Progenitor cell of endocrine pancreas (in vitro differentiated cells): ENCODE measurements at regions not wholly inside any gene's neighbourhood (a gene's known extent, or its start where the extent isn't known, plus 50 kb on each side); places are given as distances from the start of the nearest gene placed in this dataset.
"Not testable (repeated sequence)": the region's sequence is repeated elsewhere in the genome, so short reads cannot be mapped to it uniquely, and the experiment has no call there.

ENCODE experiments used
- DNase-seq: peaks from one replicate; pipeline ENCODE4 v3.0.0; 2021; ENCODE audit warnings: low spot score; ENCODE audit not compliant: unreplicated experiment
- H3K27ac Mint-ChIP-seq: 2 replicates; pipeline ENCODE4 v1.8.0; 2021; ENCODE audit warnings: mild to moderate bottlenecking, moderate library complexity, mixed read lengths
- H3K27me3 Mint-ChIP-seq: 2 replicates; pipeline ENCODE4 v1.8.0; 2021; ENCODE audit warnings: mixed read lengths
- H3K36me3 Mint-ChIP-seq: 2 replicates; pipeline ENCODE4 v1.8.0; 2022; ENCODE audit warnings: mixed read lengths; ENCODE audit not compliant: insufficient read depth
- H3K4me1 Mint-ChIP-seq: 2 replicates; pipeline ENCODE4 v1.8.0; 2021; ENCODE audit warnings: low read depth, mixed read lengths
- H3K4me3 Mint-ChIP-seq: 2 replicates; pipeline ENCODE4 v1.8.0; 2021; ENCODE audit warnings: low read depth, mild to moderate bottlenecking, moderate library complexity, mixed read lengths
- H3K9me3 Mint-ChIP-seq: 2 replicates; pipeline ENCODE4 v1.8.0; 2021; ENCODE audit warnings: low read depth, mixed read lengths
- TF ChIP-seq, protein P1 (sequence below): fragments of 200-600 bp; sonication (generic); IDR thresholded peaks from one replicate; pipeline ENCODE4 v1.5.0; 2021; ENCODE audit warnings: antibody characterized with exemption, mild to moderate bottlenecking; ENCODE audit not compliant: unreplicated experiment

DNA sequence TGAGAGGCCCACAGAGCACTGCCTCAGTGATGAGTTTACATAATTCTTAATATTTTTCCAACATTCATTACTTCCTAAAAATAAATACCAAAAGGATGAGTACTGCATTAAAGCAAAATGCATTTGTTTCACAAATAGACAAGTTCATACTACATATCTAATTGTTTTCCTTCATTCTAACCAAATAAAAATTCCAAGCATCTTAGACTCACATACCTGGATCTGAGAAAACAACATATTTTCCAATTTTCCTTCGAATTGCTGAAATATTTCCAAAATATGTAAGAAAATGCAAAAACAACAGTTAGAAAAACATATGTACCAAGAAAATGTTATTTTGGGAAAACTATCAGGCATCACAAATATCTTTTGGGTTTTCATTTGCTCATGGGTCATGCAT lies 127.9 kb upstream of the CEP126 start:
- peaks cover 14% of the 10 kb centered on the region for H3K9me3 Mint-ChIP-seq
- no peaks in the 10 kb centered on the region for H3K27me3 Mint-ChIP-seq
- H3K4me3 Mint-ChIP-seq: no peak overlapping the region
- H3K27ac Mint-ChIP-seq: no peak overlapping the region
- peaks cover 2% of the 10 kb centered on the region for H3K4me1 Mint-ChIP-seq
- TF ChIP-seq, protein P1, sequence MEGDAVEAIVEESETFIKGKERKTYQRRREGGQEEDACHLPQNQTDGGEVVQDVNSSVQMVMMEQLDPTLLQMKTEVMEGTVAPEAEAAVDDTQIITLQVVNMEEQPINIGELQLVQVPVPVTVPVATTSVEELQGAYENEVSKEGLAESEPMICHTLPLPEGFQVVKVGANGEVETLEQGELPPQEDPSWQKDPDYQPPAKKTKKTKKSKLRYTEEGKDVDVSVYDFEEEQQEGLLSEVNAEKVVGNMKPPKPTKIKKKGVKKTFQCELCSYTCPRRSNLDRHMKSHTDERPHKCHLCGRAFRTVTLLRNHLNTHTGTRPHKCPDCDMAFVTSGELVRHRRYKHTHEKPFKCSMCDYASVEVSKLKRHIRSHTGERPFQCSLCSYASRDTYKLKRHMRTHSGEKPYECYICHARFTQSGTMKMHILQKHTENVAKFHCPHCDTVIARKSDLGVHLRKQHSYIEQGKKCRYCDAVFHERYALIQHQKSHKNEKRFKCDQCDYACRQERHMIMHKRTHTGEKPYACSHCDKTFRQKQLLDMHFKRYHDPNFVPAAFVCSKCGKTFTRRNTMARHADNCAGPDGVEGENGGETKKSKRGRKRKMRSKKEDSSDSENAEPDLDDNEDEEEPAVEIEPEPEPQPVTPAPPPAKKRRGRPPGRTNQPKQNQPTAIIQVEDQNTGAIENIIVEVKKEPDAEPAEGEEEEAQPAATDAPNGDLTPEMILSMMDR: no peak
- DNase-seq: no peak
- peaks cover 2% of the 10 kb centered on the region for H3K36me3 Mint-ChIP-seq

DNA sequence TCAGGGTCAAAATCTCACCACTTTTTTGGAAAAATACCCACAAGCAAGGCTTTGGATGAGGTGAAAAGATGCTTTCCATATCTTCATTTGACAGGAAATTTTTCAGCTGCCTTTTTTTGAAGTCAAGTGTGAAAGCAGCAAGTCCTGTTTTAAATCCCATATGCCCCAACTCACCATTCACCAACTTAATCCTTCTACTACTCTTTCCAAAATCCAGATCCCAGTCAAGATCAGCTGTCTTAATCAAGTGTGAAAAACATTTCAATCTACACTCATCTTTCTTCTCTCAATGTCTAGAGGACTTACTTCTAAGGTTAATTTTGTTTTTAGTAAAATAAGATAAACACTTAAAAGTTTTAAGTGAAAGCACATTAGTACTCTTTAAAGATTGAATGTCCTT lies 128.4 kb upstream of the CEP126 start:
- peaks cover 2% of the 10 kb centered on the region for H3K36me3 Mint-ChIP-seq
- peaks cover 19% of the 10 kb centered on the region for H3K9me3 Mint-ChIP-seq

DNA sequence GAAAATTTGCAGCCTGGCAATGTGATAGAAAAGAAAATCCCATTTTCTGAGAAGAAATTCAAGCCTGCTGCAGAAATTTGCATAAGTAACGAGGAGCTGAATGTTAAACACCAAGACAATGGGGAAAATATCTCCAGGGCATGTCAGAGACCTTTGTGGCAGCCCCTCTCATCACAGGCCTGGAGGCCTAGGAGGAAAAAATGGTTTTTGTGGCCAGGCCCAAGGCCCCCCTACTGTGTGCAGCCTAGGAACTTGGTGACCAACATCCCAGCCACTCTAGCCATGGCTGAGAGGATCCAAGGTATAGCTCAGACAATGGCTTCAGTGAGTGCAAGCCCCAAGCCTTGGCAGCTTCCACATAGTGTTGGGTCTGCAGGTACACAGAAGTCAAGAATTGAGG lies 135.6 kb upstream of the CEP126 start:
- not testable (repeated sequence) for H3K4me1 Mint-ChIP-seq, H3K27ac Mint-ChIP-seq, DNase-seq, H3K4me3 Mint-ChIP-seq, H3K36me3 Mint-ChIP-seq, H3K27me3 Mint-ChIP-seq
- peaks cover 38% of the 10 kb centered on the region for H3K9me3 Mint-ChIP-seq

More for the DNA sequence above, 128.4 kb upstream of the CEP126 start:
- Mint-ChIP-seq H3K4me1 (peaks cover 2% of the 10 kb centered on the region), H3K27ac (no peak overlapping the region), H3K4me3 (no peak overlapping the region), H3K27me3 (no peaks in the 10 kb centered on the region)
- no peak for DNase-seq
- TF ChIP-seq, protein P1: no peak

DNA sequence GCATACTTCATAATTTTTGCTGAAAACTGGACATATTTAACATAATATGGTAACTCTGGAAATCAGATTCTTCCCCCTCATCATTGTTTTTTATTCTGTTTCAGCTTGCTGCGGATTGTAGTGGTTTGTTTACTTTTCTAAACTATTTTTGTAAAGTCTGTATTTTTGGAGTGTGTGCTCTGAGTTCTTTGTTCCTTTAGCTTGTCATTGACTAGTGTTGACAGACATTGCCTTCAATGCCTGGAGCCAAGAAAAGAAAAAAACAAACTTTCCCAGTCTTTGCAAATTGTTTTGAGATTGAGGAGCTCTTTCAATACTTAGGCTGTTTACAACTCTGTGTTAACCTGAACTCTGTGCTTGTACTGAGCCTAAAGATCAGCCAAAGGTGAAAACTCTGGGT lies 137.3 kb upstream of the CEP126 start:
- peaks cover 27% of the 10 kb centered on the region for H3K9me3 Mint-ChIP-seq

DNA sequence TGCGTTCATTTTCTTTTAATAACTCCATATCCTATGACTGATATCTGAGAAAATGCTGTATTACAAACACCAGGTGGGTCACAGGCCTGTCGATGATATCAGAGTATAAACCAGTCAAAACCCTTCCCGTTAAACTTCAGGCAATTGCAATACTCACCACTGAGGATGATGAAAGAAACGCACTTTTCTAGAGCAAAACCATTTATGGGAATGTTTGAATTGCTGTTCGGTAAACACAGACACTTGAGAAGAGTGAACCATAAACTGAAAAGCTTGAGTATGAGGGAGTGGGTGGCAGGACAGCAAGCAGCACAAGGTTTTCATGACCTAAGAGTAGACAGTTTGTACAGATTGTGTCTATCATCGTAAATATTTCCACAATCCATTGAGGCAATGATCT lies 139.8 kb upstream of the CEP126 start:
- Mint-ChIP-seq H3K36me3 (peaks cover 6% of the 10 kb centered on the region), H3K9me3 (peaks cover 16% of the 10 kb centered on the region), H3K27ac (no peak overlapping the region), H3K27me3 (no peaks in the 10 kb centered on the region), H3K4me1 (no peaks in the 10 kb centered on the region), H3K4me3 (no peak overlapping the region)
- TF ChIP-seq, protein P1: no peak
- no peak for DNase-seq

More for the DNA sequence above, 137.3 kb upstream of the CEP126 start:
- Mint-ChIP-seq H3K36me3 (peaks cover 8% of the 10 kb centered on the region), H3K27ac (no peak overlapping the region), H3K4me3 (no peak overlapping the region), H3K27me3 (no peaks in the 10 kb centered on the region), H3K4me1 (no peaks in the 10 kb centered on the region)
- no peak for DNase-seq
- TF ChIP-seq, protein P1: no peak

DNA sequence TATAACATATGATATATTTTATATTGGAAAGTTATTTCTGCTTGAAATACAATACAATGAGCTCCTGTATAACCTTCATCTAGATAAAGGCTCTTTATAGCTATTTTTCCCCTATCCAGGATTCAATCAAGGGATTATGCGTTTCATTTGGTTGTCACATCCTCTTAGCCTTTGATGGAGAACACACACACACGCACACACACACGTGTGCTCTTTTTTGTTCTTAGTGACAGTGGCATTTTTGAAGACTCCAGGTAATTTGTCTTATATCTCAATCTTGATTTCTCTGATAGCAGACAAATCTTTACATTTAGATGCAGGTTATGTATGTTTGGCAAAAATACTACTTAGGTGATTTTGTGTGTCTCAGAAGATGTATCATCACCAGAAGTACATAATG lies 144.2 kb upstream of the CEP126 start:
- H3K36me3 Mint-ChIP-seq: no peaks in the 10 kb centered on the region
- no peak overlapping the region for H3K4me3 Mint-ChIP-seq
- H3K27me3 Mint-ChIP-seq: no peaks in the 10 kb centered on the region
- peaks cover 7% of the 10 kb centered on the region for H3K9me3 Mint-ChIP-seq
- H3K4me1 Mint-ChIP-seq: no peaks in the 10 kb centered on the region
- DNase-seq: no peak
- TF ChIP-seq, protein P1: no peak
- H3K27ac Mint-ChIP-seq: no peak overlapping the region
